Adrenal gland (tissue), 9 donors: ENCODE measurements at regions not wholly inside any gene's neighbourhood (a gene's known extent, or its start where the extent isn't known, plus 50 kb on each side); places are given as distances from the start of the nearest gene placed in this dataset.

Experiments used
- DNase-seq, 7 donors: peaks; one replicate each; pipeline ENCODE4 v3.0.0-alpha.2; 2019 to 2020
- H3K27ac ChIP-seq, 5 donors: fragments of 200-600 bp; sonication (generic) in 4 of 5; 1 replicate in 3 of 5; 2 replicates in 2 of 5; pipeline versions ENCODE4 v1.5.1 to v1.8.0; 2016 to 2020; ENCODE audit warnings: mild to moderate bottlenecking in 1 of 5
- H3K27me3 ChIP-seq: fragments of 200-600 bp; 2 replicates; pipeline ENCODE4 v1.8.0; 2021
- H3K36me3 ChIP-seq, 2 donors: fragments of 200-600 bp; replicated peaks in 1 of 2; 1 replicate in 1 of 2; 2 replicates in 1 of 2; pipeline versions ENCODE4 v1.5.1 to v1.8.0; 2018 to 2022
- H3K4me1 ChIP-seq, 2 donors: fragments of 200-600 bp; replicated peaks in 1 of 2; 1 replicate in 1 of 2; 2 replicates in 1 of 2; pipeline versions ENCODE4 v1.5.1 to v1.8.0; 2018 to 2021
- H3K4me3 ChIP-seq, 4 donors: fragments of 200-600 bp; sonication (generic) in 3 of 4; one replicate each; pipeline ENCODE4 v1.5.1; 2016 to 2018
- H3K9me3 ChIP-seq, 3 donors: fragments of 200-600 bp; sonication (generic) in 1 of 3; replicated peaks in 1 of 3; 1 replicate in 2 of 3; 2 replicates in 1 of 3; pipeline versions ENCODE4 v1.5.1 to v1.8.0; 2016 to 2021
- CTCF ChIP-seq, 6 experiments: fragments of 450-650 bp in 4 of 6; fragments of 200-600 bp in 2 of 6; sonication (generic) in 1 of 6; IDR thresholded peaks; 1 replicate in 5 of 6; 2 replicates in 1 of 6; pipeline versions ENCODE4 v1.5.1 to v1.8.0; 2016 to 2021; ENCODE audit warnings: antibody characterized with exemption in 6 of 6, mild to moderate bottlenecking in 2 of 6, moderate library complexity in 1 of 6
- POLR2A ChIP-seq, 2 donors: fragments of 450-650 bp; IDR thresholded peaks; one replicate each; pipeline ENCODE4 v1.6.1; 2017; ENCODE audit warnings: antibody characterized with exemption in 2 of 2, mild to moderate bottlenecking in 2 of 2, moderate library complexity in 1 of 2
- WGBS, 4 donors: extraction: QIAGEN DNeasy Blood & Tissue Kit in 2 of 4; methylation state at CpG; one replicate each; pipeline versions ENCODE4 v1.1.5 to v1.1.7; 2013 to 2017; 5-methylcytosine and 5-hydroxymethylcytosine counted together
- intact Hi-C, 2 donors: fragments of 100-400 bp; cut with DNase I; formaldehyde crosslinking; loops; one replicate each; pipeline versions ENCODE4 v1.14.1 to v1.15.0; 2022 to 2023
- donor health status: healthy with polysubstance abuse.
- donor health status: Bipolar disorder and iron deficiency.
- donor health status: DM: yes; HTN: yes; CAD: no.
- donor health status: DM: no; HTN: no; CAD: no.
- donor health status: DM: no; HTN: no; CAD: no.

- Histone ChIP-seq H3K4me1 (no peaks in the 10 kb centered on the region), H3K27me3 (peaks cover 11% of the 10 kb centered on the region), H3K27ac (no peak overlapping the region), H3K9me3 (no peaks in the 10 kb centered on the region), H3K4me3 (no peak overlapping the region), H3K36me3 (no peaks in the 10 kb centered on the region)
- TF ChIP-seq CTCF (IDR thresholded peaks at IDR 0.05), result no peak
- no peak for TF ChIP-seq POLR2A (IDR thresholded peaks at IDR 0.05)
- DNase-seq, result no peak
- WGBS, 4 donors, result 57 to 71% (median 58%) methylated on average over 10 of the region's 10 CpGs
- intact Hi-C loops, result no loop called here
These were observed 277.4 kb upstream of the MSX2 start for GRCh38 chr5:174446988-174447387.

- no peak for TF ChIP-seq POLR2A (IDR thresholded peaks at IDR 0.05)
- no peak for TF ChIP-seq CTCF (IDR thresholded peaks at IDR 0.05)
- no peak overlapping the region for H3K27ac ChIP-seq
- no peaks in the 10 kb centered on the region for H3K4me1 ChIP-seq
- H3K36me3 ChIP-seq, result no peaks in the 10 kb centered on the region
- no peak overlapping the region for H3K4me3 ChIP-seq
- intact Hi-C loops, result no loop called here
- no peaks in the 10 kb centered on the region for H3K9me3 ChIP-seq
- WGBS, 4 donors, result 75 to 92% (median 81%) methylated on average over 4 of the region's 4 CpGs
- DNase-seq, result no peak
- H3K27me3 ChIP-seq, result peaks cover 11% of the 10 kb centered on the region
These were observed 276.3 kb upstream of the MSX2 start for GRCh38 chr5:174448041-174448440.

- intact Hi-C loops, result no loop called here
- TF ChIP-seq POLR2A (IDR thresholded peaks at IDR 0.05) (no peak), CTCF (IDR thresholded peaks at IDR 0.05) (no peak)
- DNase-seq, result no peak
- H3K9me3 ChIP-seq, result no peaks in the 10 kb centered on the region
- H3K4me3 ChIP-seq, result no peak overlapping the region
- no peak overlapping the region for H3K27ac ChIP-seq
- no peaks in the 10 kb centered on the region for H3K36me3 ChIP-seq
- H3K27me3 ChIP-seq, result peaks cover 11% of the 10 kb centered on the region
- no peaks in the 10 kb centered on the region for H3K4me1 ChIP-seq
These were observed 275.7 kb upstream of the MSX2 start for GRCh38 chr5:174448662-174449061.

GRCh38 chr5:174453690-174454089 is 270.7 kb upstream of the MSX2 start:
- no peak for DNase-seq
- Histone ChIP-seq H3K27me3 (peaks cover 4% of the 10 kb centered on the region), H3K9me3 (no peaks in the 10 kb centered on the region), H3K4me1 (no peaks in the 10 kb centered on the region), H3K4me3 (no peak overlapping the region), H3K27ac (no peak overlapping the region), H3K36me3 (no peaks in the 10 kb centered on the region)
- 57 to 82% (median 64%) methylated on average over 2 of the region's 2 CpGs for WGBS, 4 donors
- TF ChIP-seq CTCF (IDR thresholded peaks at IDR 0.05), result no peak
- no peak for TF ChIP-seq POLR2A (IDR thresholded peaks at IDR 0.05)
- intact Hi-C loops, result no loop called here
